ENCODE measurements at regions not wholly inside any gene's neighbourhood (a gene's known extent, or its start where the extent isn't known, plus 50 kb on each side); places are given as distances from the start of the nearest gene placed in this dataset.

DNA sequence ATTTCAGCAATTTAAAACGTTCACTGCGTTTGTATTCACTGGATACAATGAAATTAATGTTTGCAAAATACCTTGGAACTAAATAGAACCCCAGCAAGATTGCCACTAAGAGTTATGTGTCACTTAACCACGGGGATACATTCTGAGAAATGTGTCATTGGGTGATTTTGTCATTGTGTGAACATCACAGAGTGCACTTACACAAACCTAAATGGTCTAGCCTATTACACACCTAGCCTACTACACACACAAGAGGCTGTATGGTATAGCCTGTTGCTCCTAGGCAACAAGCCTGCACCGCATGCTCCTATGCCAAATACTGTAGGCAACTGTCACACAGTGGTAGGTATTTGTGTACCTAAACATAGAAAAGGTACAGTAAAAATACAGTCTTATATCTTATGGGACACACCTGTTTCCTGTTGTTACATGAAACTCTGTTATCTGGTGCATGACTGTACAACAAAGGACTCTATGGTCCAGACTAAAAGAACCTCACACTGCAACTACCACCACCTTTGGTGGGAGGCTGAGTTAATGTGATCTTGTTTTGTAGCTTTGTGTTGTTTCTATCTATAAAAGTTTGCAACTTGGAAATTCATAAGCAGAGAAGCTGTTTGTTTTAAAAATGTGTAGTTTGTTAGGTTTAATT, 92.2 kb upstream of the NTRK3 start:
- DNase-seq: no peak
- no peak for TF ChIP-seq CTCF (conservative IDR thresholded peaks at IDR 0.05)
- Histone ChIP-seq H4K8ac (replicated peaks; ENCODE audit: insufficient read length, low read depth, low read length) (no peak overlapping the region), H3K56ac (ENCODE audit: insufficient read length, low read depth, low read length) (no peak overlapping the region), H3K79me1 (ENCODE audit: insufficient read depth, low read depth, low read length, poor library complexity, severe bottlenecking) (no peaks in the 10 kb centered on the region), H3K18ac (ENCODE audit: insufficient read length, low read depth, low read length) (no peak overlapping the region), H3K14ac (ENCODE audit: insufficient read depth, low read length) (no peak overlapping the region), H4K91ac (ENCODE audit: insufficient read length, low read depth, low read length) (no peak overlapping the region), H3K4me2 (ENCODE audit: insufficient read depth, insufficient read length, low read length) (no peak overlapping the region), H3K27me3 (ENCODE audit: insufficient read depth, low read length) (no peaks in the 10 kb centered on the region), H3K79me2 (ENCODE audit: insufficient read depth, low read length) (no peaks in the 10 kb centered on the region), H2BK20ac (ENCODE audit: low read depth, low read length, poor library complexity, severe bottlenecking) (no peak overlapping the region), H3K9me3 (ENCODE audit: control insufficient read depth, low read depth, low read length) (peaks cover 1% of the 10 kb centered on the region), H3K23ac (ENCODE audit: insufficient read length, low read depth, low read length) (no peak overlapping the region), H3K4me1 (ENCODE audit: insufficient read depth, low read length) (no peaks in the 10 kb centered on the region), H2BK15ac (ENCODE audit: low read depth, low read length) (no peak overlapping the region), H2BK5ac (ENCODE audit: insufficient read length, low read length) (no peak overlapping the region), H2BK12ac (ENCODE audit: insufficient read length, low read depth, low read length) (no peak overlapping the region), H4K20me1 (ENCODE audit: control insufficient read depth, insufficient read depth, insufficient read length) (no peaks in the 10 kb centered on the region), H2BK120ac (ENCODE audit: low read depth, low read length, poor library complexity, severe bottlenecking) (no peak overlapping the region), H3K4ac (ENCODE audit: low read depth, low read length) (no peak overlapping the region), H3K9ac (ENCODE audit: extremely low read depth, insufficient read length, low read length) (no peak overlapping the region), H3T11ph (ENCODE audit: low read length) (no peak overlapping the region), H2AFZ (ENCODE audit: low read length) (no peak overlapping the region), H3K27ac (ENCODE audit: insufficient read length, low read depth, low read length) (no peak overlapping the region), H3K23me2 (ENCODE audit: insufficient read length, low read depth, low read length, poor library complexity, severe bottlenecking) (no peaks in the 10 kb centered on the region), H4K5ac (ENCODE audit: insufficient read length, low read depth, low read length) (no peak overlapping the region), H2AK5ac (ENCODE audit: insufficient read length, low read length) (no peak overlapping the region)
- 100% methylated on average over 1 of the region's 4 CpGs for WGBS (ENCODE audit: extremely low coverage, insufficient read length, low lambda C conversion rate)
- no peaks in the 10 kb centered on the region; a peak in 2 of 7 replicates for H3K36me3 Mint-ChIP-seq (ENCODE audit: insufficient read depth in 1 of 3, low read depth in 3 of 3)
- H3K27me3 Mint-ChIP-seq (ENCODE audit: low read depth): peaks cover 50% of the 10 kb centered on the region
- H3K9me3 Mint-ChIP-seq: peaks cover 11 to 13% of the 10 kb centered on the region in 2 experiments
- no peak overlapping the region for H3K4me3 Mint-ChIP-seq
- H3K27ac Mint-ChIP-seq: no peak overlapping the region
- no peaks in the 10 kb centered on the region for H3K4me1 Mint-ChIP-seq

Data from H9 (cell line).